ENCODE measurements at regions not wholly inside any gene's neighbourhood (a gene's known extent, or its start where the extent isn't known, plus 50 kb on each side); places are given as distances from the start of the nearest gene placed in this dataset.

- no peaks in the 10 kb centered on the region for H3K27me3 ChIP-seq (ENCODE audit: insufficient read depth)
- no peaks in the 10 kb centered on the region for H3F3A ChIP-seq (replicated peaks; ENCODE audit: insufficient read depth)
- no peak overlapping the region for H3K9ac ChIP-seq
- no peaks in the 10 kb centered on the region for H3K79me2 ChIP-seq (ENCODE audit: insufficient read depth)
- no peaks in the 10 kb centered on the region for H3K36me3 ChIP-seq (replicated peaks in 1 of 2; ENCODE audit: control insufficient read depth in 1 of 2, insufficient read depth in 2 of 2, low read length in 1 of 2)
- no peak overlapping the region for H2AFZ ChIP-seq (ENCODE audit: low read depth)
- no peak overlapping the region for H3K4me3 ChIP-seq (ENCODE audit: low read depth in 2 of 2, low read length in 1 of 2)
- H3K27ac ChIP-seq (ENCODE audit: low read depth in 2 of 2, low read length in 1 of 2), result no peak overlapping the region
- H3K9me3 ChIP-seq, result no peaks in the 10 kb centered on the region
- no peak for TF ChIP-seq RXRA (IDR thresholded peaks at IDR 0.05; ENCODE audit: borderline replicate concordance, low read depth)
- TF ChIP-seq RCOR1 (IDR thresholded peaks at IDR 0.05; ENCODE audit: low read length), result no peak
- TF ChIP-seq RAD21 (IDR thresholded peaks at IDR 0.05; ENCODE audit: low read length), result no peak
- TF ChIP-seq YY1 (IDR thresholded peaks at IDR 0.05; ENCODE audit: low read depth), result no peak
- no peak for TF ChIP-seq FOSL2 (IDR thresholded peaks at IDR 0.05; ENCODE audit: borderline replicate concordance, low read depth)
- TF ChIP-seq GABPA (IDR thresholded peaks at IDR 0.05; ENCODE audit: low read depth), result no peak
- no peak for TF ChIP-seq FOXJ3 (CRISPR knock-in tag; IDR thresholded peaks at IDR 0.05)
- no peak for TF ChIP-seq GATA2 (CRISPR knock-in tag; IDR thresholded peaks at IDR 0.05)
- no peak for TF ChIP-seq USF2 (IDR thresholded peaks at IDR 0.05; ENCODE audit: borderline replicate concordance, low read depth, low read length)
- TF ChIP-seq REST (IDR thresholded peaks at IDR 0.05; ENCODE audit: low read depth, low read length), result no peak
- no peak for TF ChIP-seq TEAD4 (IDR thresholded peaks at IDR 0.05; ENCODE audit: borderline replicate concordance, insufficient read depth)
- no peak for TF ChIP-seq EP300 (IDR thresholded peaks at IDR 0.05; ENCODE audit: borderline replicate concordance in 1 of 2, low read depth in 1 of 2, low read length in 1 of 2)
- CTCF ChIA-PET, result no interaction called here
- no peak overlapping the region for H3K4me2 ChIP-seq
- DNase-seq, result no peak
- 34% methylated on average over 8 of the region's 8 CpGs for WGBS (ENCODE audit: low lambda C conversion rate)
- no peaks in the 10 kb centered on the region for H4K20me1 ChIP-seq (ENCODE audit: insufficient read depth)
- H3K4me1 ChIP-seq (ENCODE audit: control insufficient read depth in 1 of 2, insufficient read depth in 2 of 2, low read depth in 1 of 2, low read length in 1 of 2), result no peaks in the 10 kb centered on the region; a peak in 1 of 4 replicates
- POLR2A ChIA-PET, result no interaction called here
- H3K9me2 ChIP-seq, result no peaks in the 10 kb centered on the region
These were observed 151.1 kb upstream of the TSHZ3 start for GRCh38 chr19:31500197-31500830.

- no peak overlapping the region for H3K27ac ChIP-seq (ENCODE audit: low read depth in 2 of 2, low read length in 1 of 2)
- H2AFZ ChIP-seq (ENCODE audit: low read depth), result no peak overlapping the region
- no peak overlapping the region for H3K9ac ChIP-seq
- no peaks in the 10 kb centered on the region for H3K36me3 ChIP-seq (replicated peaks in 1 of 2; ENCODE audit: control insufficient read depth in 1 of 2, insufficient read depth in 2 of 2, low read length in 1 of 2)
- POLR2A ChIA-PET, result no interaction called here
- H3K27me3 ChIP-seq (ENCODE audit: insufficient read depth), result no peaks in the 10 kb centered on the region
- H4K20me1 ChIP-seq (ENCODE audit: insufficient read depth), result no peaks in the 10 kb centered on the region
- H3K4me1 ChIP-seq (ENCODE audit: control insufficient read depth in 1 of 2, insufficient read depth in 2 of 2, low read depth in 1 of 2, low read length in 1 of 2), result no peaks in the 10 kb centered on the region; a peak in 1 of 4 replicates
- H3K4me3 ChIP-seq (ENCODE audit: low read depth in 2 of 2, low read length in 1 of 2), result no peak overlapping the region
- TF ChIP-seq TCF12 (IDR thresholded peaks at IDR 0.05) (no peak), RCOR1 (IDR thresholded peaks at IDR 0.05; ENCODE audit: low read length) (no peak), FOSL2 (IDR thresholded peaks at IDR 0.05; ENCODE audit: borderline replicate concordance, low read depth) (no peak), SIN3A (IDR thresholded peaks at IDR 0.05; ENCODE audit: borderline replicate concordance, low read depth, low read length) (no peak), FOXJ3 (CRISPR knock-in tag; IDR thresholded peaks at IDR 0.05) (no peak)
- no peaks in the 10 kb centered on the region for H3K9me2 ChIP-seq
- CTCF ChIA-PET, result interaction anchor here (1.6 kb wide), 1 partner anchor 9 kb away, joined by 4 read pairs; no protein-coding TSS in a partner anchor
- no peaks in the 10 kb centered on the region for H3K79me2 ChIP-seq (ENCODE audit: insufficient read depth)
- WGBS (ENCODE audit: low lambda C conversion rate), result 59% methylated on average over 10 of the region's 11 CpGs
- no peaks in the 10 kb centered on the region for H3K9me3 ChIP-seq
- H3K4me2 ChIP-seq, result no peak overlapping the region
- DNase-seq, result no peak
- H3F3A ChIP-seq (replicated peaks; ENCODE audit: insufficient read depth), result no peaks in the 10 kb centered on the region
These were observed 151.7 kb upstream of the TSHZ3 start for GRCh38 chr19:31500946-31501345.

Measured in SK-N-SH (cell line).